Ovary (tissue), 3 donors: ENCODE measurements at regions not wholly inside any gene's neighbourhood (a gene's known extent, or its start where the extent isn't known, plus 50 kb on each side); places are given as distances from the start of the nearest gene placed in this dataset.

Source experiments
- EP300 ChIP-seq: sonication (generic); formaldehyde crosslinking; IDR thresholded peaks from one replicate; pipeline ENCODE4 v1.6.1; 2017; ENCODE audit warnings: antibody characterized with exemption
- POLR2A ChIP-seq: fragments of 450-650 bp; IDR thresholded peaks from one replicate; pipeline ENCODE4 v1.6.1; 2017; ENCODE audit warnings: antibody characterized with exemption, mild to moderate bottlenecking, moderate library complexity
- TF ChIP-seq, protein P1 (sequence below), 3 donors: fragments of 450-650 bp in 2 of 3; fragments of 200-600 bp in 1 of 3; IDR thresholded peaks; one replicate each; pipeline versions ENCODE4 v1.5.1 to v1.8.0; 2016 to 2022; ENCODE audit warnings: antibody characterized with exemption in 3 of 3, mild to moderate bottlenecking in 1 of 3
- donor health status: DM: no; HTN: no; CAD: no.

DNA sequence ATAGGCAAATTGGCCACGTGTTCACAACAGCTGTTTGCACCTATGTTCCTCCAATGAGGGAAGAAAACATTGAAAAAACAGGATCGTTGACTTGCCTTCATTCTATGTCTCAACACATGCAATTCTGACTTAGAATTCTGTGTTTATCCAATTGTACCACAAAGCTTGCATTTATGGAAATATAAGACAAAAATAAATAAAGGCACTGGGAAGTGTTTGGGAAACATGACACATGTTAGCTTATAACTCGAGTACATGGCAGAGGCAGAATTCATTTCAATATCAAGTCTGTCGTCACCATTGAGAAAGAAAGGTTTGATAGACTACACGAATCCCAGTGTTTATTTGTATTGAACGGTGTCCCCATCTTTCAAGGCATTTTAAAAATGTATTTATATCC, 291.2 kb downstream of the AHR start:
- TF ChIP-seq, protein P1, sequence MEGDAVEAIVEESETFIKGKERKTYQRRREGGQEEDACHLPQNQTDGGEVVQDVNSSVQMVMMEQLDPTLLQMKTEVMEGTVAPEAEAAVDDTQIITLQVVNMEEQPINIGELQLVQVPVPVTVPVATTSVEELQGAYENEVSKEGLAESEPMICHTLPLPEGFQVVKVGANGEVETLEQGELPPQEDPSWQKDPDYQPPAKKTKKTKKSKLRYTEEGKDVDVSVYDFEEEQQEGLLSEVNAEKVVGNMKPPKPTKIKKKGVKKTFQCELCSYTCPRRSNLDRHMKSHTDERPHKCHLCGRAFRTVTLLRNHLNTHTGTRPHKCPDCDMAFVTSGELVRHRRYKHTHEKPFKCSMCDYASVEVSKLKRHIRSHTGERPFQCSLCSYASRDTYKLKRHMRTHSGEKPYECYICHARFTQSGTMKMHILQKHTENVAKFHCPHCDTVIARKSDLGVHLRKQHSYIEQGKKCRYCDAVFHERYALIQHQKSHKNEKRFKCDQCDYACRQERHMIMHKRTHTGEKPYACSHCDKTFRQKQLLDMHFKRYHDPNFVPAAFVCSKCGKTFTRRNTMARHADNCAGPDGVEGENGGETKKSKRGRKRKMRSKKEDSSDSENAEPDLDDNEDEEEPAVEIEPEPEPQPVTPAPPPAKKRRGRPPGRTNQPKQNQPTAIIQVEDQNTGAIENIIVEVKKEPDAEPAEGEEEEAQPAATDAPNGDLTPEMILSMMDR (IDR thresholded peaks at IDR 0.05), result no peak
- no peak for TF ChIP-seq POLR2A
- no peak for TF ChIP-seq EP300
